Right lobe of liver (tissue), 6 donors: ENCODE measurements at regions not wholly inside any gene's neighbourhood (a gene's known extent, or its start where the extent isn't known, plus 50 kb on each side); places are given as distances from the start of the nearest gene placed in this dataset.

Source experiments
- ATAC-seq, 4 donors: fragments of 200-7000 bp; cut with Tn5 transposase; one replicate each; pipeline ENCODE4 v1.9.1; 2020; ENCODE audit warnings: mild to moderate bottlenecking in 4 of 4, moderate library complexity in 4 of 4
- DNase-seq, 3 donors: peaks; one replicate each; pipeline ENCODE4 v3.0.0-alpha.2; 2020
- H3K27ac ChIP-seq, 3 donors: fragments of 200-600 bp; one replicate each; pipeline ENCODE4 v1.8.0; 2022
- H3K27me3 ChIP-seq, 2 donors: fragments of 200-600 bp; one replicate each; pipeline ENCODE4 v1.8.0; 2022
- H3K36me3 ChIP-seq, 4 donors: fragments of 200-600 bp; sonication (generic) in 1 of 4; one replicate each; pipeline versions ENCODE4 v1.5.1 to v1.8.0; 2017 to 2022; ENCODE audit warnings: control low read depth in 1 of 4
- H3K4me1 ChIP-seq, 4 donors: fragments of 200-600 bp; sonication (generic) in 1 of 4; one replicate each; pipeline versions ENCODE4 v1.5.1 to v1.8.0; 2017 to 2022; ENCODE audit warnings: control low read depth in 1 of 4
- H3K4me3 ChIP-seq, 3 donors: fragments of 200-600 bp; one replicate each; pipeline ENCODE4 v1.8.0; 2022
- H3K9me3 ChIP-seq, 4 donors: fragments of 200-600 bp; sonication (generic) in 1 of 4; one replicate each; pipeline versions ENCODE4 v1.5.1 to v1.8.0; 2017 to 2022; ENCODE audit warnings: control low read depth in 1 of 4
- POLR2A ChIP-seq: fragments of 450-650 bp; IDR thresholded peaks from one replicate; pipeline ENCODE4 v1.6.1; 2017; ENCODE audit warnings: antibody characterized with exemption, mild to moderate bottlenecking
- WGBS: methylation state at CpG from one replicate; pipeline ENCODE4 v1.1.6; 2018; ENCODE audit warnings: low coverage, low lambda C conversion rate; ENCODE audit not compliant: insufficient coverage; ENCODE audit errors: missing lambda C conversion rate; 5-methylcytosine and 5-hydroxymethylcytosine counted together
- intact Hi-C, 2 donors: fragments of 100-400 bp; cut with DNase I; formaldehyde crosslinking; loops; one replicate each; pipeline versions ENCODE4 v1.11.2 to v1.14.1; 2022
- TF ChIP-seq, protein P1 (sequence below), 4 donors: fragments of 200-600 bp in 3 of 4; fragments of 450-650 bp in 1 of 4; IDR thresholded peaks; one replicate each; pipeline versions ENCODE4 v1.5.1 to v1.8.0; 2016 to 2022; ENCODE audit warnings: antibody characterized with exemption in 4 of 4, mild to moderate bottlenecking in 2 of 4
- donor health status: DM: no; HTN: yes; CAD: no.
- donor health status: DM: no; HTN: no; CAD: no.
- donor health status: DM: no; HTN: no; CAD: no.
- donor health status: DM: no; HTN: yes; CAD: no.
- donor health status: DM: no; HTN: yes; CAD: no.

DNA sequence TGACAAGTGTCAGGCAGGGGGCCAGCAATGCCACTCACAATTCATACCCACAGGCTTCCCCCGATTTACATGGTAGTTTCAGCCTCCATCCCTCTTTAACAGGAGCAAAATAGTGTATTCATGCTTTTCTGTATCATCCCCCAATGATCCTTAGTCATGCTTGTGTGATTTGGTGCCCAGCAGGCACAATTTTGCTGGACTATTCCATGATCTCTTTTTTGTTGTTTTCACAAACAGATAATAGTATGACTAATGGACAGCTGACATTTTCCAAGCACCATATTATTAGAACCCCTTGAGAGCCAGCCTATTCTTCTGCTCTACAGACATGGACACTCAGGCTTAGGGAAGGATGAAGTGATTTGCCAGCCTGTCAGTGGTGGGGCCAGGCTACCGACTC lies 128.2 kb upstream of the RIPOR2 start:
- Histone ChIP-seq H3K36me3 (no peaks in the 10 kb centered on the region), H3K27me3 (no peaks in the 10 kb centered on the region), H3K4me1 (no peaks in the 10 kb centered on the region), H3K27ac (no peak overlapping the region), H3K4me3 (no peak overlapping the region), H3K9me3 (no peaks in the 10 kb centered on the region)
- no peak for TF ChIP-seq POLR2A
- TF ChIP-seq, protein P1, sequence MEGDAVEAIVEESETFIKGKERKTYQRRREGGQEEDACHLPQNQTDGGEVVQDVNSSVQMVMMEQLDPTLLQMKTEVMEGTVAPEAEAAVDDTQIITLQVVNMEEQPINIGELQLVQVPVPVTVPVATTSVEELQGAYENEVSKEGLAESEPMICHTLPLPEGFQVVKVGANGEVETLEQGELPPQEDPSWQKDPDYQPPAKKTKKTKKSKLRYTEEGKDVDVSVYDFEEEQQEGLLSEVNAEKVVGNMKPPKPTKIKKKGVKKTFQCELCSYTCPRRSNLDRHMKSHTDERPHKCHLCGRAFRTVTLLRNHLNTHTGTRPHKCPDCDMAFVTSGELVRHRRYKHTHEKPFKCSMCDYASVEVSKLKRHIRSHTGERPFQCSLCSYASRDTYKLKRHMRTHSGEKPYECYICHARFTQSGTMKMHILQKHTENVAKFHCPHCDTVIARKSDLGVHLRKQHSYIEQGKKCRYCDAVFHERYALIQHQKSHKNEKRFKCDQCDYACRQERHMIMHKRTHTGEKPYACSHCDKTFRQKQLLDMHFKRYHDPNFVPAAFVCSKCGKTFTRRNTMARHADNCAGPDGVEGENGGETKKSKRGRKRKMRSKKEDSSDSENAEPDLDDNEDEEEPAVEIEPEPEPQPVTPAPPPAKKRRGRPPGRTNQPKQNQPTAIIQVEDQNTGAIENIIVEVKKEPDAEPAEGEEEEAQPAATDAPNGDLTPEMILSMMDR (IDR thresholded peaks at IDR 0.05): no peak
- no peak for DNase-seq
- ATAC-seq: no peak
- WGBS: 100% methylated on average over 1 of the region's 2 CpGs
- intact Hi-C loops: no loop called here

DNA sequence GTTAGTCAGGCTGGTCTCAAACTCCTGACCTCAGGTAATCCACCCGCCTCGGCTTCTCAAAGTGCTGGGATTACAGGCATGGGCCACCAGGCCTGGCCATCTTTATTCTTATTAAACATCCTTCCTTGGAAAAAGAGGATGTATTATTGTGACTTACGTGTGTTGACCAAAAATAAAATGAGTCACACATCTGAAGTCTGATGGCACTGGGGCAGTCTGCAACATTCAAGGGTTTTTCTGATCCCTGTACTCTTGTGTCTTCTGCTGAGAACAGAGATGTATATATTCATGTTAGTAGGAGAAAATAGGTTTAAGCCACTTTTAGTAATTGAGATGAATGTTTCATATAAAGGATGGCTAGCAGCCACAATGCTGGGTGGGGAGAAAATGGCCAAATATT lies 129.9 kb upstream of the RIPOR2 start:
- no peaks in the 10 kb centered on the region for H3K36me3 ChIP-seq
- intact Hi-C loops: loop anchor here in 1 of 2 donors (5.0 kb wide), 1 partner anchor 208 kb away; no protein-coding TSS in a partner anchor
- no peaks in the 10 kb centered on the region for H3K4me1 ChIP-seq
- ATAC-seq: no peak
- H3K4me3 ChIP-seq: no peak overlapping the region
- TF ChIP-seq, protein P1 (IDR thresholded peaks at IDR 0.05): no peak
- TF ChIP-seq POLR2A: no peak
- WGBS: 83% methylated on average over 3 of the region's 3 CpGs
- no peaks in the 10 kb centered on the region for H3K27me3 ChIP-seq
- DNase-seq: no peak
- no peak overlapping the region for H3K27ac ChIP-seq
- no peaks in the 10 kb centered on the region for H3K9me3 ChIP-seq

DNA sequence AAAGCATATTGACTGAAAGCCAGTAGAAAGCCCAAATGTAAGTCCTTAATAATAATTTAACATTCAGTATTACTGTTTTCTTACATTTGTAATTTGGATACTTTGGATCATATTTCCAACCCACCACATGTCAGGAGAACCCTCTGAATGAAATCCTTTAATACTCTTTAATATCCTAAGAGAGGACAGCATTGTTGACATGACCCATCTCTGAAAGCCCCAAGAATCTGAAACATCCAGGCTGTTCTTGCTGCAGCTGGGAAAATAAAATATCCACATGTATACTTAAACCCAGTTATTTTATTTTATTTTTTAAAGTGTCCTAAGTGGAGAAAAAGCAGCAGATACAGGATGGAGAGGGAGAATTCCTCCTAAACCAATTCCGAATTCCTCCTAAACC lies 130.8 kb upstream of the RIPOR2 start:
- TF ChIP-seq, protein P1 (IDR thresholded peaks at IDR 0.05): no peak
- TF ChIP-seq POLR2A: no peak
- no peaks in the 10 kb centered on the region for H3K27me3 ChIP-seq
- H3K27ac ChIP-seq: no peak overlapping the region
- H3K9me3 ChIP-seq: no peaks in the 10 kb centered on the region
- 82% methylated on average over 1 of the region's 1 CpG for WGBS
- DNase-seq (no peak), ATAC-seq (no peak)
- no peaks in the 10 kb centered on the region for H3K36me3 ChIP-seq
- intact Hi-C loops: loop anchor here in 1 of 2 donors (5.0 kb wide), 1 partner anchor 209 kb away; no protein-coding TSS in a partner anchor
- H3K4me1 ChIP-seq: no peaks in the 10 kb centered on the region
- H3K4me3 ChIP-seq: no peak overlapping the region

DNA sequence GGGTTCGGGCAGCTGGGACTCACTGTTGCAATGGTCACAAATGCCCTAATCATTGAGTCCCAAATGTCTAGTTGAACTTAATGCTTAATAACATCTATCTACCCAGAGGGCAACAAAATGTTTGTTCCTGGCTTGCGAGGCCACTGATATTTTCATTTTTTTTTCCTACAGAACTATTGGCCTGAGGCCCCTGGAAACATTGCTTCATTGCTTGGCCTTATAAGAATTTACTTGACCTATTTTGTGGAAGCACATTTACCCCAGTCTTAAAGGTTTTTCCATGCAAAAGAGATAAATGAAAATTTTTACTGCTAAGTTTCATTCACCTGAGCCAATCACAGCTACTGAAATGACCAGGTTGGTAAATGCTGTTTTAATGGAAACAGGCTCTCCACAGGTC lies 133.1 kb upstream of the RIPOR2 start:
- DNase-seq: no peak
- H3K27ac ChIP-seq: no peak overlapping the region
- no peaks in the 10 kb centered on the region for H3K4me1 ChIP-seq
- WGBS: 85% methylated on average over 2 of the region's 2 CpGs
- TF ChIP-seq, protein P1 (IDR thresholded peaks at IDR 0.05): no peak
- TF ChIP-seq POLR2A: no peak
- no peaks in the 10 kb centered on the region for H3K9me3 ChIP-seq
- intact Hi-C loops: loop anchor here in 1 of 2 donors (5.0 kb wide), 1 partner anchor 212 kb away; no protein-coding TSS in a partner anchor
- no peaks in the 10 kb centered on the region for H3K27me3 ChIP-seq
- no peak overlapping the region for H3K4me3 ChIP-seq
- no peak for ATAC-seq
- no peaks in the 10 kb centered on the region for H3K36me3 ChIP-seq
